HepG2 (cell line): ENCODE measurements at regions not wholly inside any gene's neighbourhood (a gene's known extent, or its start where the extent isn't known, plus 50 kb on each side); places are given as distances from the start of the nearest gene placed in this dataset.
A peak's percentile ranks its signal among the peaks of the same experiment; 100 is the strongest.

ENCODE experiments used
- EED ChIP-seq: sonication (generic); formaldehyde crosslinking; IDR thresholded peaks from 2 replicates; pipeline ENCODE4 v1.5.0; 2020; ENCODE audit warnings: mild to moderate bottlenecking, missing genetic modification reagents
- EZH2 ChIP-seq: conservative IDR thresholded peaks from 2 replicates; pipeline ENCODE4 v1.6.1; 2012; ENCODE audit warnings: mild to moderate bottlenecking, low read depth, low read length, moderate library complexity
- FOXJ3 ChIP-seq: sonication (generic); formaldehyde crosslinking; IDR thresholded peaks from 2 replicates; pipeline ENCODE4 v1.4.0; 2020; ENCODE audit warnings: missing genetic modification reagents, mild to moderate bottlenecking, borderline replicate concordance
- HOXA7 ChIP-seq: sonication (generic); formaldehyde crosslinking; IDR thresholded peaks from 2 replicates; pipeline ENCODE4 v1.8.1; 2022; ENCODE audit warnings: mild to moderate bottlenecking, missing genetic modification reagents, moderate library complexity
- ISX ChIP-seq: sonication (generic); formaldehyde crosslinking; conservative IDR thresholded peaks from 2 replicates; pipeline ENCODE4 v1.5.0; 2020; ENCODE audit warnings: missing genetic modification reagents
- MZF1 ChIP-seq: sonication (generic); formaldehyde crosslinking; IDR thresholded peaks from 2 replicates; pipeline ENCODE4 v1.8.1; 2023; ENCODE audit warnings: mild to moderate bottlenecking, missing genetic modification reagents, borderline replicate concordance
- SMAD3 ChIP-seq: sonication (generic); formaldehyde crosslinking; IDR thresholded peaks from 2 replicates; pipeline ENCODE4 v1.4.0; 2020; ENCODE audit warnings: missing genetic modification reagents
- SRF ChIP-seq: IDR thresholded peaks from 2 replicates; pipeline ENCODE4 v1.6.1; 2011; ENCODE audit warnings: mild to moderate bottlenecking, low read depth, low read length, moderate library complexity
- ZC3H4 ChIP-seq: sonication (generic); formaldehyde crosslinking; IDR thresholded peaks from 2 replicates; pipeline ENCODE4 v1.4.0; 2020; ENCODE audit warnings: missing genetic modification reagents, borderline replicate concordance
- ZNF296 ChIP-seq: sonication (generic); formaldehyde crosslinking; conservative IDR thresholded peaks from 2 replicates; pipeline ENCODE4 v1.5.0; 2020; ENCODE audit warnings: mild to moderate bottlenecking, missing genetic modification reagents
- ZNF468 ChIP-seq: sonication (generic); formaldehyde crosslinking; IDR thresholded peaks from 2 replicates; pipeline ENCODE4 v1.8.0; 2022; ENCODE audit warnings: mild to moderate bottlenecking, moderate library complexity, missing genetic modification reagents
- ZNF816 ChIP-seq: sonication (generic); formaldehyde crosslinking; IDR thresholded peaks from 2 replicates; pipeline ENCODE4 v1.8.0; 2022; ENCODE audit warnings: missing genetic modification reagents, mild to moderate bottlenecking, borderline replicate concordance
- TF ChIP-seq, protein P1 (sequence below): sonication (generic); formaldehyde crosslinking; IDR thresholded peaks from 2 replicates; pipeline ENCODE4 v1.8.0; 2022; ENCODE audit warnings: mild to moderate bottlenecking, missing genetic modification reagents
- TF ChIP-seq, protein P2 (sequence below): sonication (generic); formaldehyde crosslinking; IDR thresholded peaks from 2 replicates; pipeline ENCODE4 v1.8.0; 2022; ENCODE audit warnings: mild to moderate bottlenecking, missing genetic modification reagents; ENCODE audit not compliant: insufficient replicate concordance
- TF ChIP-seq, protein P3 (sequence below): sonication (generic); formaldehyde crosslinking; conservative IDR thresholded peaks from 2 replicates; pipeline ENCODE4 v1.8.1; 2023; ENCODE audit warnings: missing genetic modification reagents
- TF ChIP-seq, protein P4 (sequence below): sonication (generic); formaldehyde crosslinking; IDR thresholded peaks from 2 replicates; pipeline ENCODE4 v1.5.0; 2020; ENCODE audit warnings: mild to moderate bottlenecking, missing genetic modification reagents, moderate library complexity
- TF ChIP-seq, protein P5 (sequence below): sonication (generic); formaldehyde crosslinking; IDR thresholded peaks from 2 replicates; pipeline ENCODE4 v1.5.0; 2020; ENCODE audit warnings: missing genetic modification reagents
- TF ChIP-seq, protein P6 (sequence below): sonication (generic); formaldehyde crosslinking; conservative IDR thresholded peaks from 2 replicates; pipeline ENCODE4 v1.8.0; 2022; ENCODE audit warnings: mild to moderate bottlenecking, moderate library complexity, missing genetic modification reagents

DNA sequence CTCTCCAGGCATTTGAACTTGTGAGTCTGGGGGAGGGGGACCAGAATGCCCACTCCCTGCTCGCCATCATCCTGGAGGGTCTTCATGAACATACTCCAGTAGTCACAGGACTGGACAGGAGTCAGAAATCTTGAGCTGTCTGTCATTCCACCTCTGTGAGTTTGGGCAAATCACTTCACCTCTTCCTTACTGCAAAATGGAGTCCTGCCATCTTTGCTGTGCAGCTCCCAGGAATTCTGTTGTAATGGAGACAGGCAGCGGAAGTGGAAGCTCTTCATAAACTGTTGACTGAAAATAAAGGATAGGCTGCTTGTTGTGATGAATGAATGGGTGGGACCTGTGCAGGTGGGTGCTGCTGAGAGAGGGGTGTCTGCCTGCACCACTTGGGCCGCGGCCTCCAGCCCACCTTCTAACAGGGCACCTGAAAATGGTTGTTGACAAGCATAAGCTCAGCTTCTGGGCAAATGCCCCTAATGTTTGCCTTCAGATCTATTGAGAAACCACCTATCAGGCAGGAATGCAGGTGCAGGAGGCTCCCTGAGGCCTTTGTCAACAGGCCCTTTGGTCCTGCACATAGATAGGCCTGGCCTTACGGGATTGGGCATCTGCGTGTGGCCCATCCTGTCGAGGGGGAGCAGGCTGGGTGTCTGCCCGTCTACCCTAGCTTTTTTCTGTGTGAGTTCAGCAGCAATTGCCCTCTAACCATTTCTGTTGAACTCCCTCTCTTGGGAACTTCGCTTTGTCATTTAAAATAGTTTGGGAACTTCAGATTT is 321.0 kb downstream of the RPS6KC1 start (continued):
- TF ChIP-seq, protein P1, sequence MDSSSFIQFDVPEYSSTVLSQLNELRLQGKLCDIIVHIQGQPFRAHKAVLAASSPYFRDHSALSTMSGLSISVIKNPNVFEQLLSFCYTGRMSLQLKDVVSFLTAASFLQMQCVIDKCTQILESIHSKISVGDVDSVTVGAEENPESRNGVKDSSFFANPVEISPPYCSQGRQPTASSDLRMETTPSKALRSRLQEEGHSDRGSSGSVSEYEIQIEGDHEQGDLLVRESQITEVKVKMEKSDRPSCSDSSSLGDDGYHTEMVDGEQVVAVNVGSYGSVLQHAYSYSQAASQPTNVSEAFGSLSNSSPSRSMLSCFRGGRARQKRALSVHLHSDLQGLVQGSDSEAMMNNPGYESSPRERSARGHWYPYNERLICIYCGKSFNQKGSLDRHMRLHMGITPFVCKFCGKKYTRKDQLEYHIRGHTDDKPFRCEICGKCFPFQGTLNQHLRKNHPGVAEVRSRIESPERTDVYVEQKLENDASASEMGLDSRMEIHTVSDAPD (CRISPR knock-in tag), result peak; percentile 87
- TF ChIP-seq ZNF296, result peak; percentile 84; the same call in 1 of the 2 replicates
- no peak for TF ChIP-seq ISX
- no peak for TF ChIP-seq EED (CRISPR knock-in tag)
- no peak for TF ChIP-seq EZH2
- TF ChIP-seq FOXJ3, result peak; percentile 98
- peak; percentile 97 for TF ChIP-seq SMAD3
- TF ChIP-seq, protein P2, sequence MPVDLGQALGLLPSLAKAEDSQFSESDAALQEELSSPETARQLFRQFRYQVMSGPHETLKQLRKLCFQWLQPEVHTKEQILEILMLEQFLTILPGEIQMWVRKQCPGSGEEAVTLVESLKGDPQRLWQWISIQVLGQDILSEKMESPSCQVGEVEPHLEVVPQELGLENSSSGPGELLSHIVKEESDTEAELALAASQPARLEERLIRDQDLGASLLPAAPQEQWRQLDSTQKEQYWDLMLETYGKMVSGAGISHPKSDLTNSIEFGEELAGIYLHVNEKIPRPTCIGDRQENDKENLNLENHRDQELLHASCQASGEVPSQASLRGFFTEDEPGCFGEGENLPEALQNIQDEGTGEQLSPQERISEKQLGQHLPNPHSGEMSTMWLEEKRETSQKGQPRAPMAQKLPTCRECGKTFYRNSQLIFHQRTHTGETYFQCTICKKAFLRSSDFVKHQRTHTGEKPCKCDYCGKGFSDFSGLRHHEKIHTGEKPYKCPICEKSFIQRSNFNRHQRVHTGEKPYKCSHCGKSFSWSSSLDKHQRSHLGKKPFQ (CRISPR knock-in tag), result peak; percentile 80
- TF ChIP-seq, protein P3, sequence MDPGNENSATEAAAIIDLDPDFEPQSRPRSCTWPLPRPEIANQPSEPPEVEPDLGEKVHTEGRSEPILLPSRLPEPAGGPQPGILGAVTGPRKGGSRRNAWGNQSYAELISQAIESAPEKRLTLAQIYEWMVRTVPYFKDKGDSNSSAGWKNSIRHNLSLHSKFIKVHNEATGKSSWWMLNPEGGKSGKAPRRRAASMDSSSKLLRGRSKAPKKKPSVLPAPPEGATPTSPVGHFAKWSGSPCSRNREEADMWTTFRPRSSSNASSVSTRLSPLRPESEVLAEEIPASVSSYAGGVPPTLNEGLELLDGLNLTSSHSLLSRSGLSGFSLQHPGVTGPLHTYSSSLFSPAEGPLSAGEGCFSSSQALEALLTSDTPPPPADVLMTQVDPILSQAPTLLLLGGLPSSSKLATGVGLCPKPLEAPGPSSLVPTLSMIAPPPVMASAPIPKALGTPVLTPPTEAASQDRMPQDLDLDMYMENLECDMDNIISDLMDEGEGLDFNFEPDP (CRISPR knock-in tag), result no peak
- no peak for TF ChIP-seq HOXA7 (CRISPR knock-in tag)
- TF ChIP-seq, protein P4, sequence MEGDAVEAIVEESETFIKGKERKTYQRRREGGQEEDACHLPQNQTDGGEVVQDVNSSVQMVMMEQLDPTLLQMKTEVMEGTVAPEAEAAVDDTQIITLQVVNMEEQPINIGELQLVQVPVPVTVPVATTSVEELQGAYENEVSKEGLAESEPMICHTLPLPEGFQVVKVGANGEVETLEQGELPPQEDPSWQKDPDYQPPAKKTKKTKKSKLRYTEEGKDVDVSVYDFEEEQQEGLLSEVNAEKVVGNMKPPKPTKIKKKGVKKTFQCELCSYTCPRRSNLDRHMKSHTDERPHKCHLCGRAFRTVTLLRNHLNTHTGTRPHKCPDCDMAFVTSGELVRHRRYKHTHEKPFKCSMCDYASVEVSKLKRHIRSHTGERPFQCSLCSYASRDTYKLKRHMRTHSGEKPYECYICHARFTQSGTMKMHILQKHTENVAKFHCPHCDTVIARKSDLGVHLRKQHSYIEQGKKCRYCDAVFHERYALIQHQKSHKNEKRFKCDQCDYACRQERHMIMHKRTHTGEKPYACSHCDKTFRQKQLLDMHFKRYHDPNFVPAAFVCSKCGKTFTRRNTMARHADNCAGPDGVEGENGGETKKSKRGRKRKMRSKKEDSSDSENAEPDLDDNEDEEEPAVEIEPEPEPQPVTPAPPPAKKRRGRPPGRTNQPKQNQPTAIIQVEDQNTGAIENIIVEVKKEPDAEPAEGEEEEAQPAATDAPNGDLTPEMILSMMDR (CRISPR knock-in tag), result 0 out of 2 replicates have a peak, but pooled peaks have one; percentile 21
- no peak for TF ChIP-seq MZF1 (CRISPR knock-in tag)
- TF ChIP-seq, protein P5, sequence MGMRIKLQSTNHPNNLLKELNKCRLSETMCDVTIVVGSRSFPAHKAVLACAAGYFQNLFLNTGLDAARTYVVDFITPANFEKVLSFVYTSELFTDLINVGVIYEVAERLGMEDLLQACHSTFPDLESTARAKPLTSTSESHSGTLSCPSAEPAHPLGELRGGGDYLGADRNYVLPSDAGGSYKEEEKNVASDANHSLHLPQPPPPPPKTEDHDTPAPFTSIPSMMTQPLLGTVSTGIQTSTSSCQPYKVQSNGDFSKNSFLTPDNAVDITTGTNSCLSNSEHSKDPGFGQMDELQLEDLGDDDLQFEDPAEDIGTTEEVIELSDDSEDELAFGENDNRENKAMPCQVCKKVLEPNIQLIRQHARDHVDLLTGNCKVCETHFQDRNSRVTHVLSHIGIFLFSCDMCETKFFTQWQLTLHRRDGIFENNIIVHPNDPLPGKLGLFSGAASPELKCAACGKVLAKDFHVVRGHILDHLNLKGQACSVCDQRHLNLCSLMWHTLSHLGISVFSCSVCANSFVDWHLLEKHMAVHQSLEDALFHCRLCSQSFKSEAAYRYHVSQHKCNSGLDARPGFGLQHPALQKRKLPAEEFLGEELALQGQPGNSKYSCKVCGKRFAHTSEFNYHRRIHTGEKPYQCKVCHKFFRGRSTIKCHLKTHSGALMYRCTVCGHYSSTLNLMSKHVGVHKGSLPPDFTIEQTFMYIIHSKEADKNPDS, result 0 out of 2 replicates have a peak, but pooled peaks have one; percentile 24
- TF ChIP-seq ZC3H4 (CRISPR knock-in tag), result no peak
- TF ChIP-seq ZNF468 (CRISPR knock-in tag), result peak; percentile 82; the same call in 1 of the 2 replicates
- TF ChIP-seq ZNF816 (CRISPR knock-in tag), result peak; percentile 20; the same call in 1 of the 2 replicates
- TF ChIP-seq SRF, result 0 out of 2 replicates have a peak, but pooled peaks have one; percentile 27
- TF ChIP-seq, protein P6, sequence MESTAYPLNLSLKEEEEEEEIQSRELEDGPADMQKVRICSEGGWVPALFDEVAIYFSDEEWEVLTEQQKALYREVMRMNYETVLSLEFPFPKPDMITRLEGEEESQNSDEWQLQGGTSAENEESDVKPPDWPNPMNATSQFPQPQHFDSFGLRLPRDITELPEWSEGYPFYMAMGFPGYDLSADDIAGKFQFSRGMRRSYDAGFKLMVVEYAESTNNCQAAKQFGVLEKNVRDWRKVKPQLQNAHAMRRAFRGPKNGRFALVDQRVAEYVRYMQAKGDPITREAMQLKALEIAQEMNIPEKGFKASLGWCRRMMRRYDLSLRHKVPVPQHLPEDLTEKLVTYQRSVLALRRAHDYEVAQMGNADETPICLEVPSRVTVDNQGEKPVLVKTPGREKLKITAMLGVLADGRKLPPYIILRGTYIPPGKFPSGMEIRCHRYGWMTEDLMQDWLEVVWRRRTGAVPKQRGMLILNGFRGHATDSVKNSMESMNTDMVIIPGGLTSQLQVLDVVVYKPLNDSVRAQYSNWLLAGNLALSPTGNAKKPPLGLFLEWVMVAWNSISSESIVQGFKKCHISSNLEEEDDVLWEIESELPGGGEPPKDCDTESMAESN (CRISPR knock-in tag), result peak; percentile 92
